NCI-H345 (cell line): ENCODE measurements at regions not wholly inside any gene's neighbourhood (a gene's known extent, or its start where the extent isn't known, plus 50 kb on each side); places are given as distances from the start of the nearest gene placed in this dataset.

Source experiments
- DNase-seq: peaks from one replicate; lab custom pipeline; 2025; lab: John Stamatoyannopoulos, UW

- DNase-seq: no peak
Measured at GRCh38 chr2:238985041-238985729, 137.3 kb downstream of the TWIST2 start.

DNA sequence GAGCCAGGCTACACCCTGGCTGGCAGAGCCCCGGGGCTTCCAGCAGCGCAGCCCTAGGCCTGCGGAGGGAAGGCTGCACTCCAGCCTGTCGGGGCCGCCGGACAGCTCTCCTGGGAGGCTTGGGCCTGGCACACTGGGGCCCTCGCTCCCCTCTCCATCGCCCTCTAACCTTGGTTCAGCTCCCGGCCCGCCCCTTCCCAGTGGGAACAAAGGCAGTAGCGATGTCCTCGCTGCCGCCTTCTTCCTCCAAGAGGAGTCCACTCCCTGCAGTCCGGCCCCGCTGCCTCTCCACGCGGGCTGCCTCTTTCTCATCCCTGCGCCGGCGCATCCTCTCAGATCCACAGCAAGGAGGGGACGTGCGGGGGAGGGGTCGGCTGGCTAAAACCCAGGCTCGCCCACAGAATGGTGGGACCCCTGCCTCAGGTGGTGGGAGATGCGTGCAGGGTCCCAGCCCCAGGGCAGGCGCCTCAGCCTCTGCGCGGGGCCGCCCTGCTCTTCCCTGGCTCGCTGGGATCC lies 138.1 kb downstream of the TWIST2 start:
- DNase-seq: no peak

DNA sequence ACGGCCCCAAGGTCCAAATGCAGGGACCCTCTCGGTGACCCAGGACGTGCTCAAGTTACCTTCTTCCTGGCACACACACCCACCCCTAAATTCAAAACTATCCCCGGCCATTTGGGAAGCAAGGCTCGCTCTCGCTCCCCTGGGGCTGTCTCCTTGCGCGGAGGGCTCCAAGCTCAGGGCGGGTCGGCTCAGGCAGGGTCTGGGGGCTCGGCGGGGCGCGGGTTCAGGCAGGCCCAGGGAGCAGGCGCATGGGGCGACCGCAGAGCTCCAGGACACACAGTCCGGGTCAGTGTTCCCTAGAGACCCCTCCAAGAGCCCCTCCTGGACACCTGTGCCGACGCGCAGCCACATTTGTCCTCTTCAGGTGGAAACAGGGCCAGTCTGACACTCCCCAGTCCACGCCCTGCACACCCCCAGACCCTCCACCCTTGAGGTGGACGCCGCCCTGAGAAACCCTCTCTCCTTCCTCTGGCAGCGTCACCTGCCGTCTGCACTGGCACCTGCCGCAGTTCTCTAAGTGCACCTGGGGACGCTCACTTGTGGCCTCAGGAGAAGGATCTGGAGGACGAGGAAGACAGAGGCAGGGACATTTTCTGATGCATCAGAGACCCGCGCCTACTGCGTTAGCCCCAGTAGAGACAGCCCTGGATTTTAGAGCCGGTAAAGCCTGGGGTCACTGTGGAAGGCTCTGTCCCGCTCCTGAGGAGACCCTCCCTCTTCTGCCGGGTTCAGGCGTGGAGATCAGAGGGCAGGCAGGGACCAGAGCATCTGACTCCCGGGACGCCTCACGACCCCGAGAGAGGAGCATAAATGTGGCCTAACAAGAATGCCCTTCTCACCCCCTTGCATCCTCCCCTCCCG lies 138.8 kb downstream of the TWIST2 start:
- no peak for DNase-seq

GRCh38 chr2:238987352-238987981 lies 139.6 kb downstream of the TWIST2 start:
- DNase-seq: no peak

- DNase-seq: no peak
Measured at GRCh38 chr2:238988105-238988504, 140.2 kb downstream of the TWIST2 start.

DNA sequence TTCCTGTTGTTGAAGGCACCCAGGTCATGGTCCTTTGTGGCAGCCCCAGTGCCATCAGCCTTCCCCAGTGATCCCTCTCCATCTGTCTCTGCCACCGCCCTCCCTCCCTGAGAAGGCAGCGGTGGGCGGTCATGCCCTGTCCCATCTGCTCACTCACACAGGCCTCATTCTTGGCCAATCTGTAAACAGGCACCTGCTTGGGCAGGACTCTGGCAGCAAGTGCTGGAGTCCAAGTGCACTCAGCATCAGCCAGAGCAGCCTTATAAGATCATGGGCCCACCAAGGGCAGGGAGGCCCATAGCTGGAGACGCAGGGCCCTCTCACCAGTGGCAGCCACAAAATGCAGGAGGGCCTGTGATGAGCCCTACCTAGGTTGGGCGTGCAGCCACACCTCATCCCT lies 140.9 kb downstream of the TWIST2 start:
- no peak for DNase-seq

GRCh38 chr2:238989484-238989883 lies 141.6 kb downstream of the TWIST2 start:
- DNase-seq: no peak

DNA sequence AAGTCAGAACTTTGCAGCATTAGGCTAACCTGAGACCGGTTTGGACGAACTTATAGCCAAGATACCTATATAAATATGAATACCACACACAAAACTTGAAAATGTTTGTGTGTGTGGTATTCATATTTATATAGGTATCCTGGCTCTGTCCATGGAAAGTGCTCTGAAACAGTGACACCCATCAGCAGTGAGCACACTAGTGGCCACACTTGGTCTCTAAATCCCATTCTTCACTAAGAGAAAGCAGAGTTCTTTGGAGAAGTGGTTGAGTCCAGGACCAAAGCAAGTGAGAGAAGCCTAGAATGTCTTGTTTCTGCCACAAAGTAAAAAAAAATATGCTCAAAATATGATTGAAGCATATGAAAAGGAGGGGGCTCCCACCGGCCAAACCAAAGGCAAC lies 146.5 kb downstream of the TWIST2 start:
- no peak for DNase-seq

- DNase-seq: no peak
Measured at GRCh38 chr2:238994876-238995275, 147.0 kb downstream of the TWIST2 start.

DNA sequence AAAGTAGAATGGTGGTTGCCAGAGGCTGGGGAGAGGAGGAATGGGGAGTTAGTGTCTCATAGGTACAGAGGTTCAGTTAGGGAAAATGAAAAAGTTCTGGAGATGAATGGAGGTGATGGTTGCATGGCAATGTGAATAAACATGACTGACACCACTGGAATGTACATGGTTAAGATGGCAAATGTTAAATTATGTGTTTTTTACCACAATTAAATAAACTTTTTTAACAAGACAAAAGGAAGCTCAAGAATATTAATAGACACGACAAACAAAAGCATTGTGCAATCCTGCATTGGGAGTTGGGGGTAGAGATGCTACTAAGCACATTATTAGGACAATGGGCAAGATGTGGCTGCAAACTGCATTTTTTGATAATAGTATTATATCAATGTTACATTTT lies 147.7 kb downstream of the TWIST2 start:
- no peak for DNase-seq

DNA sequence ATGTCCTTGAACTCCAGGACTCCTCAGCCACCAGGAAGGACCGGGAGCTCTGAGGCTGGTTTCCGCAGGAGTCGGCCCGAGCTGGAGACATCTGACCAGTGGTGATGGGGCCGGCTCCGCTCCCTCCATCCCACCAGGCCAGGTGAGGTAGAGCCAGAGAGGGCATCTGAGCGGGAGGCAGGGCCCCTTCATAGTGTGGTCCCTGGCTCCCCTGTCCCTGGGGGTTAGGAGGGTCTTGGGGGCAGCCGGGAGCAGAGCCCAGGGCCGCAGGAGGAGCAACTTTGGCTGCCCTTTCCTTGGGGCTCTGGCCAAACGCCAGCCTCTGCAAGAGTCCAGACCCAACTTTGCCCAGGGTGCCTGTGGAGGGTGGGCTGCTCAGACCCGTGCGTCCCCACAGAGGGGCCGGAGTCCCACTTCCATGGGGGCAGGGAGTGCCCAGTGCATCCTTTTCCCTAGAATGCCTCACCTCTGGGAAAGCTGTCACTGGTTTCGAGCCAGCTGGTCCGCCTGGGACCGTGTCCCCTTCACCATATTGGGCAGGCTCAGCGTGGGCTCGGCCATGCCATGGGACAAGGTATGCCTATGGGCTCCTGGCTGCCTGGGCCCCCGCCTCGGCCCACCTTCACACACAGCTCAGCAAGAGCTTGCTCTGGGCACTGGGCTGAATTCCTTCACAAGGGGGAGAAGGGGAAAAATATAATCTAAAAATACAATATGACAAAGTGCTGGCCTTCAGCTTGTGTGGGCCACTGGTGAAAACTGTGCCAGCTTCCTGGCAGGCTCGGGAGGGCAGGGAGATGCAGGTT lies 148.6 kb downstream of the TWIST2 start:
- no peak for DNase-seq

DNA sequence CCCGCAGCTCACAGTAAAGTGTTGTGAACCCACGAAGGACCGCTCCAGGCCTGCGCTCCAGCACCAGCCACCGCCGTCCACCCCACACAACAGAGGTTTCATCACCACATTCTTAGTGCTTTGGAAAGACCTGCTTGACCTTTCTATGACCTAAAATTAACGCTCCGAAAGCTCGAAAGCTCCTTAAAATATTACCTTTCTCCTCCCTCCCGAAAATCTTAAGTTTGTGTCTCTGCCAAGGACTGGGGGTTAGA lies 149.2 kb downstream of the TWIST2 start:
- DNase-seq: no peak

DNA sequence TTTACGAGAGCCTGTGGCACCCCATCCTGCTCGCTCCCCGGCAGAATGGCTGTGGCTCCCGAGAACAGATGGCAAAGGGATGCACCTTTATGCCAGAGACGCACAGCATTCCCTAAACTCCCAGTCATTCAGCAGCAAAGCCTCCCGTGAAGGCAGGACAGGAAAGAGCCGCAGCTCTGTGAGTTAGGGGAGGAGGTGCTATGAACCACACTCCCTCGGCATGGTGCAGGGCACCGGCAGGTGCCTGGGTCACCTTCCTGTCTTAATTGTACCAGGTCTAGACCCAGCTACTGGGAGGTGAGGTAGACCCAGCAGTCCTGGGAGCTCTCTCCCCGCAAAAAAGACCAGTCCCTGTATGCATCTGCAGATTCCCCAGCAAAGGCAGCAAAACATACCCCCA lies 149.8 kb downstream of the TWIST2 start:
- DNase-seq: no peak
